ENCODE measurements at regions not wholly inside any gene's neighbourhood (a gene's known extent, or its start where the extent isn't known, plus 50 kb on each side); places are given as distances from the start of the nearest gene placed in this dataset.

- Histone ChIP-seq H3K79me1 (ENCODE audit: low read depth, low read length) (no peaks in the 10 kb centered on the region), H4K20me1 (replicated peaks in 1 of 2; ENCODE audit: control insufficient read depth in 1 of 2, insufficient read depth in 2 of 2, low read length in 2 of 2) (no peaks in the 10 kb centered on the region), H2BK5ac (ENCODE audit: low read depth, low read length) (no peak overlapping the region), H2BK20ac (ENCODE audit: low read length) (no peak overlapping the region), H3K4me3 (ENCODE audit: extremely low read depth in 1 of 4, insufficient read depth in 2 of 4, low read depth in 3 of 4, low read length in 4 of 4) (no peak overlapping the region), H3K18ac (ENCODE audit: extremely low read depth, low read length) (no peak overlapping the region), H3K56ac (replicated peaks; ENCODE audit: insufficient read length, low read depth, low read length) (no peak overlapping the region), H3K4me1 (replicated peaks in 1 of 4; ENCODE audit: control insufficient read depth in 3 of 4, insufficient read depth in 4 of 4, low read length in 3 of 4) (peaks cover 0 to 2% (median 0%) of the 10 kb centered on the region in 4 experiments; a peak in 1 of 7 replicates), H3K27me3 (replicated peaks in 1 of 4; ENCODE audit: control insufficient read depth in 3 of 4, extremely low read depth in 1 of 4, insufficient read depth in 3 of 4, low read length in 3 of 4) (no peaks in the 10 kb centered on the region), H3K23ac (ENCODE audit: insufficient read length) (no peak overlapping the region), H3K14ac (ENCODE audit: insufficient read length) (no peak overlapping the region), H4K8ac (ENCODE audit: extremely low read depth, insufficient read depth, low read length) (no peak overlapping the region), H4K5ac (ENCODE audit: insufficient read length, low read depth, low read length) (no peak overlapping the region), H2AK5ac (ENCODE audit: low read depth, low read length) (no peak overlapping the region), H2AFZ (ENCODE audit: low read length) (no peak overlapping the region), H3K4ac (replicated peaks; ENCODE audit: insufficient read length, low read depth, low read length) (no peak overlapping the region), H3K36me3 (ENCODE audit: control insufficient read depth in 2 of 4, insufficient read depth in 4 of 4, low read length in 3 of 4) (no peaks in the 10 kb centered on the region), H3K4me2 (ENCODE audit: insufficient read depth in 1 of 2, low read depth in 2 of 2, low read length in 2 of 2) (no peak overlapping the region), H3K9ac (replicated peaks in 1 of 4; ENCODE audit: extremely low read depth in 1 of 4, low read depth in 3 of 4, low read length in 3 of 4) (no peak overlapping the region), H3K23me2 (ENCODE audit: low read depth, low read length) (no peaks in the 10 kb centered on the region), H2BK120ac (replicated peaks; ENCODE audit: low read depth, low read length) (no peak overlapping the region), H2BK15ac (ENCODE audit: low read length) (no peak overlapping the region), H3K27ac (ENCODE audit: low read depth, low read length) (no peak overlapping the region), H2BK12ac (ENCODE audit: low read depth, low read length) (no peak overlapping the region), H4K91ac (replicated peaks; ENCODE audit: insufficient read length, low read length) (no peak overlapping the region), H3K9me3 (ENCODE audit: insufficient read depth in 2 of 2, low read depth in 1 of 2, low read length in 1 of 2) (no peaks in the 10 kb centered on the region), H3K79me2 (ENCODE audit: control insufficient read depth in 1 of 2, insufficient read depth in 2 of 2, low read length in 2 of 2) (no peaks in the 10 kb centered on the region)
- ChIA-PET CTCF (ENCODE audit: partially characterized antibody) (interaction anchor here (0.5 to 0.8 kb wide), 2 partner anchors 195 to 205 kb away, joined by 3 read pairs; no protein-coding TSS in a partner anchor), POLR2A (ENCODE audit: partially characterized antibody) (no interaction called here)
- 82% methylated on average over 6 of the region's 6 CpGs; no CpG with 5 or more reads in 1 of the 2 experiments for WGBS, 2 experiments (ENCODE audit: extremely low coverage in 1 of 2, insufficient coverage in 1 of 2, insufficient read length in 1 of 2, insufficient replicate concordance in 2 of 2, low coverage in 1 of 2, low lambda C conversion rate in 2 of 2, missing lambda C conversion rate in 1 of 2)
- FAIRE-seq (no peak), DNase-seq (ENCODE audit: low read depth in 1 of 2, low spot score in 2 of 2) (no peak)
- TF ChIP-seq CREB1 (IDR thresholded peaks at IDR 0.05), result no peak
- TF ChIP-seq YY1 (IDR thresholded peaks at IDR 0.05; ENCODE audit: low read depth, low read length), result no peak
- TF ChIP-seq RXRA (IDR thresholded peaks at IDR 0.05; ENCODE audit: insufficient read depth, low read depth, low read length), result no peak
- no peak for TF ChIP-seq SP4 (IDR thresholded peaks at IDR 0.05; ENCODE audit: low read length)
- TF ChIP-seq RAD21 (IDR thresholded peaks at IDR 0.05 in 1 of 2, conservative IDR thresholded peaks at IDR 0.05 in 1 of 2; ENCODE audit: low read depth in 2 of 2, low read length in 2 of 2), result no peak
- TF ChIP-seq SIN3A (conservative IDR thresholded peaks at IDR 0.05 in 1 of 2, IDR thresholded peaks at IDR 0.05 in 1 of 2; ENCODE audit: low read depth in 1 of 2, low read length in 2 of 2), result no peak
- no peak for TF ChIP-seq EZH2 (IDR thresholded peaks at IDR 0.05; ENCODE audit: low read depth, low read length, severe bottlenecking)
- no peak for TF ChIP-seq EGR1 (IDR thresholded peaks at IDR 0.05; ENCODE audit: borderline replicate concordance, low read depth, low read length)
- TF ChIP-seq CTCF (IDR thresholded peaks at IDR 0.05; ENCODE audit: control extremely low read depth in 1 of 3, insufficient read depth in 1 of 3, low read depth in 1 of 3, low read length in 3 of 3), result no peak
- no peak for TF ChIP-seq SIRT6 (IDR thresholded peaks at IDR 0.05; ENCODE audit: low read length)
Observed at GRCh38 chr9:78939311-78940065, 632.3 kb upstream of the TLE4 start.
